Sigmoid colon (tissue), 4 donors: ENCODE measurements at regions not wholly inside any gene's neighbourhood (a gene's known extent, or its start where the extent isn't known, plus 50 kb on each side); places are given as distances from the start of the nearest gene placed in this dataset.

Source experiments
- EP300 ChIP-seq, 4 donors: sonication (generic); formaldehyde crosslinking; IDR thresholded peaks; one replicate each; pipeline ENCODE4 v1.6.1; 2017; ENCODE audit warnings: antibody characterized with exemption in 4 of 4
- POLR2A ChIP-seq, 2 donors: fragments of 450-650 bp; IDR thresholded peaks; one replicate each; pipeline ENCODE4 v1.6.1; 2016; ENCODE audit warnings: antibody characterized with exemption in 2 of 2, mild to moderate bottlenecking in 2 of 2, moderate library complexity in 2 of 2
- POLR2AphosphoS5 ChIP-seq, 4 donors: sonication (generic); formaldehyde crosslinking; IDR thresholded peaks; one replicate each; pipeline ENCODE4 v1.6.1; 2017; ENCODE audit warnings: antibody characterized with exemption in 4 of 4
- TF ChIP-seq, protein P1 (sequence below), 4 experiments: fragments of 450-650 bp in 3 of 4; fragments of 200-600 bp in 1 of 4; IDR thresholded peaks; one replicate each; pipeline ENCODE4 v1.5.1; 2016 to 2019; ENCODE audit warnings: antibody characterized with exemption in 4 of 4, mild to moderate bottlenecking in 3 of 4, moderate library complexity in 2 of 4

DNA sequence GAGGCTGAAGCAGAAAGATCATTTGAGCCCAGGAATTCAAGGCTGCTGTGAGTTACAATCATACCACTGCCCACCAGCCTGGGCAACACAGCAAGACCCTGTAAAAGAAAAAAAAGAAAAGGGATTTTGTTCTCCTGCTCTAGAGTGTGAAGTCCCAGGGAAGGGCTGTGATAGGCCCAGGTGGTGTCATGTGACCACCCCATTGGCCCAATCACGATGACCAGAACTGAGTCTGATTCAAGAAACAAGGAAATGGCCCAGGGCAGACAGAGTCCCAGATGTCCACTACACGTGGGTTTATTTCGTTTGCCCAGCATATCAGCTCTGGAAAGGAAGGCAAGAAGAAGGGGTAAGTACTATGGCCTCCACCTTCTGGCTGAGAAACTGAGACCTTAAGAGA is 81.3 kb upstream of the CUX1 start:
- TF ChIP-seq, protein P1, sequence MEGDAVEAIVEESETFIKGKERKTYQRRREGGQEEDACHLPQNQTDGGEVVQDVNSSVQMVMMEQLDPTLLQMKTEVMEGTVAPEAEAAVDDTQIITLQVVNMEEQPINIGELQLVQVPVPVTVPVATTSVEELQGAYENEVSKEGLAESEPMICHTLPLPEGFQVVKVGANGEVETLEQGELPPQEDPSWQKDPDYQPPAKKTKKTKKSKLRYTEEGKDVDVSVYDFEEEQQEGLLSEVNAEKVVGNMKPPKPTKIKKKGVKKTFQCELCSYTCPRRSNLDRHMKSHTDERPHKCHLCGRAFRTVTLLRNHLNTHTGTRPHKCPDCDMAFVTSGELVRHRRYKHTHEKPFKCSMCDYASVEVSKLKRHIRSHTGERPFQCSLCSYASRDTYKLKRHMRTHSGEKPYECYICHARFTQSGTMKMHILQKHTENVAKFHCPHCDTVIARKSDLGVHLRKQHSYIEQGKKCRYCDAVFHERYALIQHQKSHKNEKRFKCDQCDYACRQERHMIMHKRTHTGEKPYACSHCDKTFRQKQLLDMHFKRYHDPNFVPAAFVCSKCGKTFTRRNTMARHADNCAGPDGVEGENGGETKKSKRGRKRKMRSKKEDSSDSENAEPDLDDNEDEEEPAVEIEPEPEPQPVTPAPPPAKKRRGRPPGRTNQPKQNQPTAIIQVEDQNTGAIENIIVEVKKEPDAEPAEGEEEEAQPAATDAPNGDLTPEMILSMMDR (IDR thresholded peaks at IDR 0.05) = no peak
- TF ChIP-seq EP300 (IDR thresholded peaks at IDR 0.05) (no peak), POLR2A (IDR thresholded peaks at IDR 0.05) (no peak), POLR2AphosphoS5 (IDR thresholded peaks at IDR 0.05) (no peak)
